GM06990 (cell line): ENCODE measurements at regions not wholly inside any gene's neighbourhood (a gene's known extent, or its start where the extent isn't known, plus 50 kb on each side); places are given as distances from the start of the nearest gene placed in this dataset.

Experiments used
- DNase-seq: peaks from one replicate; pipeline ENCODE4 v3.0.0-alpha.2; 2011; ENCODE audit not compliant: insufficient read length; ENCODE audit errors: extremely low read depth
- H3K27me3 ChIP-seq: replicated peaks from 2 replicates; pipeline ENCODE4 v1.6.0; 2011; ENCODE audit warnings: low read length; ENCODE audit not compliant: control insufficient read depth, insufficient read depth
- H3K36me3 ChIP-seq: 2 replicates; pipeline ENCODE4 v1.5.1; 2011; ENCODE audit warnings: low read length; ENCODE audit not compliant: control insufficient read depth, insufficient read depth
- H3K4me3 ChIP-seq: replicated peaks from 2 replicates; pipeline ENCODE4 v1.5.1; 2011; ENCODE audit warnings: low read depth, mild to moderate bottlenecking, control low read depth, low read length
- CTCF ChIP-seq: IDR thresholded peaks from 2 replicates; pipeline ENCODE4 v1.5.1; 2011; ENCODE audit warnings: low read length, control low read depth, mild to moderate bottlenecking, inconsistent platforms; ENCODE audit not compliant: insufficient read depth, poor library complexity, severe bottlenecking

DNA sequence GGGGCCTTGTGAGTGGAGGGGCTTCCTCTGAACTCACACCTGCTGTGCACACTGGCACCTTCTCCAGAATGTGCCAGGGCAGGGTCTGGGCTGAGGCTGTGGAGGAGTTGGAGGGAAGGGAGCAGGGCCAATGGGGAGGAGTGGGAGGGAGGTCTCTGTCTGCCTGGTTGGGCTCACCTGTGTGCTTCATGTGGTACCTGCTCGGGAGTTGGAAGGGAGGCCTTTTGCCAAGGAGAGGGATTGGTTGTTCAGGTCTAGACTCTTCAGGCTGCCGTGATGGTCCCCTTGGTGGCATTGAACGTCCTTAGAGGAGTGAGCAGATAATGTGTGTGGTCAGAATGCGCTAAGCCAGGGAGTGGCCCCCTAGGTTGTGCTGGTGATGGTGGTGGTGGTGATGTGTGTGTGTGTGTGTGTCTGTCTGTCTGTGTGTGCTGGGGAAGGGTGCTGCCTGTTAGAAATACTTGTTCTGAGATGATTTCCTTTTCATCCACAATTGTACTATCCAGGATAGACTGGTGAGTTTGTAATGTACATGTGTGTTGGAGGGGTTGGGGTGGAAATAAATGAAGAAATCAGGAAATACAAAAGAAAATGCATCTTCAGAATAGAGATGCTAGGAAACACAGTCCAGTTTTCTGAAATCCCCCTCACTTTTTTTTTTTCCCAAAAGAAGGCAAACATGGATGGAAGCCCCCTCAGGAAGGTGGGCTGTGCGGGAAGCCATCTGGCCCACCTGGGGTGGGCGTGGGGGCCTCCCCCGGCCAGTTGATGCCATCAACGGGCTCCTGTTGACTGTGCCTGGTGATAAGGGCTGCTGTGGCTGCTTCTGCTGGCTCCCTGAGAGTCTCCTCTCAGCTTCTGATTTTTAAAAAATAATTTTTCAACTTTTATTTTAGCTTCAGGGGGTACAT is 140.5 kb upstream of the ZNF536 start:
- TF ChIP-seq CTCF: no peak
- DNase-seq: no peak
- peaks cover 2% of the 10 kb centered on the region for H3K27me3 ChIP-seq
- no peak overlapping the region for H3K4me3 ChIP-seq
- no peaks in the 10 kb centered on the region for H3K36me3 ChIP-seq

DNA sequence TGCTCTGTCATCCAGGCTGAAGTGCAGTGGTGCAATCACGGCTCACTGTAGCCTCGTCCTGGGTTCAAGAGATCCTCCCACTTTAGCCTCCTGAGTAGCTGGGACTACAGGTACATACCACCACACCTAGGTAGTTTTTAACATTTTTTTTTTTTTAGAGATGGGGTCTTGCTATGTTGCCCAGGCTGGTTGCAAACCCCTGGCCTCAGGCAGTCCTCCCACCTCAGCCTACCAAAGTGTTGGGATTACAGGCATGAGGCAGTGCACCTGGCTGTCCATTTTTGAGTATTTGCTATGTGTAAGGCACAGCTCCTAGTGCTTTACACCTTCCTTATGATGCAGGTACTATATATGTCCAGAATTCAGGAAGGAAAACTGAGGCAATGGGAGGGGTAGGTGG is 138.8 kb upstream of the ZNF536 start:
- no peak for TF ChIP-seq CTCF
- no peaks in the 10 kb centered on the region for H3K36me3 ChIP-seq
- no peak overlapping the region for H3K4me3 ChIP-seq
- no peak for DNase-seq
- H3K27me3 ChIP-seq: peaks cover 2% of the 10 kb centered on the region

- no peak for DNase-seq
- H3K36me3 ChIP-seq: no peaks in the 10 kb centered on the region
- H3K4me3 ChIP-seq: no peak overlapping the region
- no peak for TF ChIP-seq CTCF
- no peaks in the 10 kb centered on the region; the same call in none of the 2 replicates for H3K27me3 ChIP-seq
Observed at GRCh38 chr19:30235946-30236345, 136.2 kb upstream of the ZNF536 start.

DNA sequence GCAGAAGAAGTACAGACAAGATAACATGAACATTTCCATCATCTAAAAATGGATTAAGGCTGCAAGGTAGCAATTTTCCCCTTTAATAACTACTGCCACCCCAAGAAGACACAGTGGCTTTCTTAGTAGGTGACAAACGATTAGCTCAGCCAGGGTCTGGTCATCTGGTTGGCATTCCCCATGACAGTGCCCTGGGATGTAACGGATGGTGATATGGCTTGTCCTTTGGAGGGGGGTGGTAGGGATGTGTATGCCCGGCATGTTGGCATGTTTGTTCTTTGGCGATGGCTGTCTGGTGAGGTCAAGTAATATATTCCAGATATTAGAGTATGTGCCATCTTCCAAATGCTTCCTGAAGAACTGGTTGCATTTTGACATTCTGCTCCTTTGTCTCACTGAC is 135.6 kb upstream of the ZNF536 start:
- no peaks in the 10 kb centered on the region; the same call in none of the 2 replicates for H3K27me3 ChIP-seq
- no peak for DNase-seq
- no peak overlapping the region for H3K4me3 ChIP-seq
- no peaks in the 10 kb centered on the region for H3K36me3 ChIP-seq
- TF ChIP-seq CTCF: no peak

DNA sequence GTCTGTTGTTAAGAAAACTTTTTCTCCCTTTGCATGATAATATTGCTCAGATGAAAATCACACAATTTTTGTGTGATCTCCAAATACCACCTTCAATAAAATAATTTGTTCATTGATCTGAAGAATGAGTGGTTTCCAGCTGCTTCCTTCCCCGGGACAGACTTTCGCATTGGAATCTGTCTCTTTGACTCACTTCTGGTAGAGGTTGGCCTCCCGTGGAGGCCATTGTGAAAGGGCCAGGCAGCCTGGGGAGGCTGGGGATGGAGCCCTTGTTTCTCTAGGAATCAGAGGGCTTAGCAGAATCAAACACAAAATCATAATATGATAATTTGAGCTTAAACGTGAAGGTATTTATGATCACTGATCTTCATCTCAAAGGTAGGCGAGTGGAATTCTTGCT is 135.0 kb upstream of the ZNF536 start:
- no peak overlapping the region for H3K4me3 ChIP-seq
- TF ChIP-seq CTCF: no peak
- no peak for DNase-seq
- H3K27me3 ChIP-seq: no peaks in the 10 kb centered on the region; the same call in none of the 2 replicates
- no peaks in the 10 kb centered on the region for H3K36me3 ChIP-seq
